Hematopoietic multipotent progenitor cell treated with erythropoietin and hydrocortisone succinate and interleukin-3 and kit ligand, for 15 days (in vitro differentiated cells): ENCODE measurements at regions not wholly inside any gene's neighbourhood (a gene's known extent, or its start where the extent isn't known, plus 50 kb on each side); places are given as distances from the start of the nearest gene placed in this dataset.

Experiments
- DNase-seq: peaks from one replicate; pipeline ENCODE4 v3.0.0-alpha.2; 2015; ENCODE audit warnings: low spot score

DNA sequence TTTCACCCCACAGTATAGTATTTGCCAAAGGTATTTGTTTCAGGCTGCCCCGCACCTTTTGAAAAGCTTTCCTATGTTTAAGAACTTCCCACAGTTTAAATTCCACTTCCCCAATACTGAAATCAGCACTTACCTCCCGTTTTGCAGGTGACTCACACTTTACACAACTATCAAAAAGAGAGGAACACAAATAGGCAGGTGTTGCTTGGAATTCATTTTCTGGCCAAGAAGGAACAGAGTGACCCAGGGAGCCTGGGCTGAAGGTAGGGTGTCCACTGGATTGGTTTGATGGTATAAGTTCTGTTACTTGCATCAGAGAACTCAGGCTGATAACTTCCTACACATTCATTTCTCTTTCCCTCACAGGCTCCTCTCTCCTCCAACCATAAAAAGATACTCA is 60.1 kb upstream of the SLC30A5 start:
- no peak for DNase-seq

DNA sequence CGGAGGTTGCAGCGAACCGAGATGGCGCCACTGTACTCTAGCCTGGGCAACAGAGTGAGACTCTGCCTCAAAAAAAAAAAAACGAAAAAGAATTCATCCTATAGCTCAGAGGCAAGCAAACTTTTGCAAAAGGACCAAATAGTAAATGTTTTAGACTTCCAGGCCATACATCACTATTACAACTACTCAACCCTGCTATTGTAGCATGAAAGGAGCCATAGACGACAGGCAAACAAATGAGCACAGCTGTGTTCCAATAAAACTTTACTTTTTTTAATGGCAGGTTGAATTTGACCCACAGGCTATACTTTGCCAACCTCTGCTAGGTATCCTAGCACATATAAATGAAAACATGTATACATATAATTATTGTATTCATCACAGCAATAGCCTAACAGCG is 58.9 kb upstream of the SLC30A5 start:
- no peak for DNase-seq

DNA sequence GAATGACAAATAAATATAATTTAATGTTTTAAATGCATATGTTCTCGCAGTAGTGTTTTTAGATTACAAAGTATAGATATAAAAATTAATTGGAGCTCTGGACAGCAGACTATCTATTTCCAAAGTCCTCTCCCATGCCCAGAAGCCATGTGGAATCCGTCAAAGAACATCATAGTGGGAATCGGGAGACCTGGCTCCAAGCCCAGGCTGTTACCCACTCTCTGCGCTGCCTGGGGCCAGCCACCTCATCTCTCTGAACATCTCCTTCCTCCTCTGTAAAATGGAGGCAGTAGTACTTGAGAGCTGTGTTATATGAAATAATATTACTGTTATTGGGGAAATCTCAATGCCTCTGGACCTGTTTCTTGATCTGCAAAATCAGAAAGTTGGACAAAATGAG is 58.1 kb upstream of the SLC30A5 start:
- no peak for DNase-seq

DNA sequence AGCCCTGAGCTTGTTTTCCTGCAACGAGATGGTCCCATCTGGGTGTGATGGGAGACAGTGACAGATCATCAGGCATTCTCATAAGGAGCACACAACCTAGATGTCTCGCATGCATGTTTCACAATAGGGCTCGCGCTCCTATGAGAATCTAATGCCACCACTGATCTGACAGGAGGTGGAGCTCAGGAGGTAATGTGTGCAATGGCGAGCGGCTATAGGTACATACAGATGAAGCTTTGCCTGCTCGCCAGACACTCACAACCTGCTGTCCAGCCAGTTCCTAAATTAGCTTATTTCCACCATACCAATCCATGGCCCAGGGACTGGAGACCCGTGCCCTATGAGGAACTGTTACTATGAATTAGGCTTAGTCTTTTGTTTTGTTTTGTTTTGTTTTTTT is 55.3 kb upstream of the SLC30A5 start:
- DNase-seq, result no peak

DNA sequence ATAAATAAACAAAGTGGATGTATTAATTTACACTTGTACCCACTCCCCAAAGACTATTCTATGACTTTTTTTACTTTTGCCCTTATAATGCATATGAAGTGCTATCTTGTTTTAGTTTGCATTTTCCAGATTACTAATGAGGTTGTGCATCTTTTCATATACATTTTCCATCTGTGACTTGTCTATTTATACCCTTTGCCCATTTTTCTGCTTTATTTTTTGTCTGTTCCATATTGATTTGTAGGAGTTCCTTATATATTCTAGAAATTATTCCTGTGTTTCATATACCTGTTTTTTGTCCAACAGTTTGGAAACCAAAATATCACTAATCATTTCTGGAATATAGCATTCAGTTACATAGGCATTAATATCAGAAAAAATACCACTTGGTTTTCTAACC is 54.0 kb upstream of the SLC30A5 start:
- DNase-seq, result no peak

DNA sequence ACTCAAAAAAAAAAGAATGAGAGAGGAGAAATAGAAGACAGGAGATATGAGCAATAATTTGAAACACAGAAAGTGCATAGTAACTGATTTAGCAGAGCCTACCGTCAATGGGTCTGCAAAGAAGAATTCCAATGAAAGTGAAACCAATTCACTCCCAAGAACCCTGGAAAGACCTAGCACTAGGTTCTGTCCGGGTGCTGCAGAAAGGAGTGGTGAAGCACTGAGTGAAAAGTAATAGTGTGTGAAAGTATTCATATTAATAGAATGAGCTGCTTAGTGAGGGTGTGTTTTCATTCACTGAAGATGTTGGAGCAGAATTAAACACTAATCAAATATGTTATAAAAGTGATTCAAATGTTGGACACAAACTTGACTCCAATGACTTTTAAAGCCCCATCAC is 51.3 kb upstream of the SLC30A5 start:
- no peak for DNase-seq

DNA sequence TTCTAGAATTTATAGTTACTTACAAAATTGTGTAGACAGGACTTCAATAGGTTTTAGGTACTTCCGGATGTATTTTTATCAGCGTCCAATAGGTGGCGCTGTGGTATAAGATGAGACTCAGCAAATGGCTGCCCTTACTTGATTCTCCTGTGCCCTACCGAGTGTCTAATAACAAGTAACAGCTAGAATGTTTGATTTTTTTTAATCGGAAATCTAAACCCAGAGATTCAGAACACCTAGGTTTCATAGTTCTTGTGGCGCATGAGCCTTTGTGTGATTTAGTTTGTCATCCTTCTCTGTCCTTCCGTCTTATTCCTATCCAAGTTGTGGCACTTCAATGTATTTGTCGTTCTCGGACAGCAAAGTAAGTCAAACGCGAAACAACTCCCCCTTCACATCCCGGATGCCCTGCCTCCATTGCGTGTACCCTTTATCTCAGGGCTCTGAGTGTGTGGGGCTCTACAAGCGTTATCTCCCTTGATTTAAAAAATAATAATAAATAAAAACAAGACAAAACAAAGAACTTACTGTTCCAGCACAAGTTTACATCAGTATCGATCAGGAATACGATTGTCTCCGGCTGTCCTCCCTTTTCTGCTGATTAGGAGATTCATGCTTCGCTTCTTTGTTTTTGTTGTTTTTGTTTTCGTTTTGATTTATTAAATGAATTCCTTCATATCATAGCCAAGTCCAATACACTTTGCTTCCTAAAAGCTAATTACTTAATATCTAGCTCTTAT is 50.7 kb upstream of the SLC30A5 start:
- peak; percentile 91 for DNase-seq

DNA sequence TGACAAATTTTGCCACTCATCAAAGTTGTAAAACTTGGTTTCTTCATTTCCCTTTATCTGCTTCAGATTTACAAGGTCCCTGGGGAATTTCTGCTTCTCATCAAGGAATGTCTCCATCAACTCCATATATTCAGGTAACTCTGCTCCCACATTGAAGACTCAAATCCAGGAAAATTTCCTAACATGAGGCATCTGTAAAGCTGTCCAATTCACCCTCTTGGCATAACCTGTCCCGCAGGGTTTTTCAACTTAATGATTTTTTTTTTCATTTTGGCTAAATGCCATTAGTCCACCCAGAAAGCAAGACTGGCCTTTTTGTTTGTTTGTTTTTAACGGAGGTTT is 50.2 kb upstream of the SLC30A5 start:
- no peak for DNase-seq
